Gastroesophageal sphincter (tissue), 4 donors: ENCODE measurements at regions not wholly inside any gene's neighbourhood (a gene's known extent, or its start where the extent isn't known, plus 50 kb on each side); places are given as distances from the start of the nearest gene placed in this dataset.

Source experiments
- ATAC-seq: fragments of 150-250 bp; one replicate; pipeline ENCODE4 v1.9.1; 2016; ENCODE audit warnings: mild to moderate bottlenecking, moderate library complexity
- H3K27ac ChIP-seq, 4 donors: fragments of 200-600 bp; sonication (generic) in 3 of 4; 1 replicate in 3 of 4; 2 replicates in 1 of 4; pipeline ENCODE4 v1.5.1; 2016 to 2019
- H3K27me3 ChIP-seq: fragments of 200-600 bp; sonication (generic); one replicate; pipeline ENCODE4 v1.5.1; 2019
- H3K36me3 ChIP-seq, 2 donors: fragments of 200-600 bp; sonication (generic); one replicate each; pipeline ENCODE4 v1.5.1; 2019; ENCODE audit warnings: control low read depth in 1 of 2
- H3K4me1 ChIP-seq, 3 donors: fragments of 200-600 bp; sonication (generic); 1 replicate in 2 of 3; 2 replicates in 1 of 3; pipeline ENCODE4 v1.5.1; 2016 to 2019; ENCODE audit warnings: control low read depth in 2 of 3
- H3K4me3 ChIP-seq, 2 donors: fragments of 200-600 bp; sonication (generic); one replicate each; pipeline ENCODE4 v1.5.1; 2019; ENCODE audit warnings: mild to moderate bottlenecking in 1 of 2, moderate library complexity in 1 of 2
- H3K9me3 ChIP-seq, 3 donors: fragments of 200-600 bp; sonication (generic); one replicate each; pipeline ENCODE4 v1.5.1; 2017 to 2019; ENCODE audit warnings: control low read depth in 2 of 3
- EP300 ChIP-seq: sonication (generic); formaldehyde crosslinking; IDR thresholded peaks from one replicate; pipeline ENCODE4 v1.6.1; 2017; ENCODE audit warnings: antibody characterized with exemption, mild to moderate bottlenecking
- POLR2A ChIP-seq, 2 donors: fragments of 450-650 bp; IDR thresholded peaks; one replicate each; pipeline ENCODE4 v1.6.1; 2017; ENCODE audit warnings: antibody characterized with exemption in 2 of 2, mild to moderate bottlenecking in 2 of 2, moderate library complexity in 1 of 2
- POLR2AphosphoS5 ChIP-seq: sonication (generic); formaldehyde crosslinking; IDR thresholded peaks from one replicate; pipeline ENCODE4 v1.6.1; 2017; ENCODE audit warnings: antibody characterized with exemption
- WGBS, 2 donors: methylation state at CpG; one replicate each; pipeline ENCODE4 v1.1.5; 2018; ENCODE audit warnings: low coverage in 1 of 2; 5-methylcytosine and 5-hydroxymethylcytosine counted together
- TF ChIP-seq, protein P1 (sequence below), 4 experiments: fragments of 200-600 bp in 2 of 4; fragments of 450-650 bp in 2 of 4; sonication (generic) in 1 of 4; IDR thresholded peaks; one replicate each; pipeline ENCODE4 v1.5.1; 2017 to 2019; ENCODE audit warnings: antibody characterized with exemption in 4 of 4, mild to moderate bottlenecking in 2 of 4, moderate library complexity in 2 of 4

- no peaks in the 10 kb centered on the region for H3K27me3 ChIP-seq
- H3K36me3 ChIP-seq: no peaks in the 10 kb centered on the region
- no peak for TF ChIP-seq POLR2AphosphoS5
- TF ChIP-seq EP300: no peak
- no peaks in the 10 kb centered on the region for H3K9me3 ChIP-seq
- ATAC-seq: no peak
- no peaks in the 10 kb centered on the region for H3K4me1 ChIP-seq
- H3K4me3 ChIP-seq: no peak overlapping the region
- WGBS, 2 donors: 70 to 78% methylated on average over 7 of the region's 7 CpGs
- no peak overlapping the region for H3K27ac ChIP-seq
Measured at GRCh38 chr6:138656364-138657064, 117.1 kb upstream of the CCDC28A start.

GRCh38 chr6:138657065-138657425 is 116.5 kb upstream of the CCDC28A start:
- no peak for ATAC-seq
- H3K4me3 ChIP-seq: no peak overlapping the region
- TF ChIP-seq EP300 (no peak), POLR2A (IDR thresholded peaks at IDR 0.05) (no peak), POLR2AphosphoS5 (no peak)
- TF ChIP-seq, protein P1, sequence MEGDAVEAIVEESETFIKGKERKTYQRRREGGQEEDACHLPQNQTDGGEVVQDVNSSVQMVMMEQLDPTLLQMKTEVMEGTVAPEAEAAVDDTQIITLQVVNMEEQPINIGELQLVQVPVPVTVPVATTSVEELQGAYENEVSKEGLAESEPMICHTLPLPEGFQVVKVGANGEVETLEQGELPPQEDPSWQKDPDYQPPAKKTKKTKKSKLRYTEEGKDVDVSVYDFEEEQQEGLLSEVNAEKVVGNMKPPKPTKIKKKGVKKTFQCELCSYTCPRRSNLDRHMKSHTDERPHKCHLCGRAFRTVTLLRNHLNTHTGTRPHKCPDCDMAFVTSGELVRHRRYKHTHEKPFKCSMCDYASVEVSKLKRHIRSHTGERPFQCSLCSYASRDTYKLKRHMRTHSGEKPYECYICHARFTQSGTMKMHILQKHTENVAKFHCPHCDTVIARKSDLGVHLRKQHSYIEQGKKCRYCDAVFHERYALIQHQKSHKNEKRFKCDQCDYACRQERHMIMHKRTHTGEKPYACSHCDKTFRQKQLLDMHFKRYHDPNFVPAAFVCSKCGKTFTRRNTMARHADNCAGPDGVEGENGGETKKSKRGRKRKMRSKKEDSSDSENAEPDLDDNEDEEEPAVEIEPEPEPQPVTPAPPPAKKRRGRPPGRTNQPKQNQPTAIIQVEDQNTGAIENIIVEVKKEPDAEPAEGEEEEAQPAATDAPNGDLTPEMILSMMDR (IDR thresholded peaks at IDR 0.05): no peak
- H3K27me3 ChIP-seq: no peaks in the 10 kb centered on the region
- H3K27ac ChIP-seq: no peak overlapping the region
- H3K9me3 ChIP-seq: no peaks in the 10 kb centered on the region
- H3K36me3 ChIP-seq: no peaks in the 10 kb centered on the region
- 47 to 100% methylated on average over 1 to 2 of the region's 2 CpGs for WGBS, 2 donors
- H3K4me1 ChIP-seq: no peaks in the 10 kb centered on the region

- Histone ChIP-seq H3K27ac (no peak overlapping the region), H3K9me3 (no peaks in the 10 kb centered on the region), H3K36me3 (no peaks in the 10 kb centered on the region), H3K27me3 (no peaks in the 10 kb centered on the region), H3K4me1 (no peaks in the 10 kb centered on the region), H3K4me3 (no peak overlapping the region)
- 58 to 90% methylated on average over 2 of the region's 2 CpGs for WGBS, 2 donors
- no peak for ATAC-seq
- no peak for TF ChIP-seq POLR2AphosphoS5
- TF ChIP-seq, protein P1 (IDR thresholded peaks at IDR 0.05): no peak
- no peak for TF ChIP-seq POLR2A (IDR thresholded peaks at IDR 0.05)
- no peak for TF ChIP-seq EP300
Measured at GRCh38 chr6:138659998-138660397, 113.6 kb upstream of the CCDC28A start.

DNA sequence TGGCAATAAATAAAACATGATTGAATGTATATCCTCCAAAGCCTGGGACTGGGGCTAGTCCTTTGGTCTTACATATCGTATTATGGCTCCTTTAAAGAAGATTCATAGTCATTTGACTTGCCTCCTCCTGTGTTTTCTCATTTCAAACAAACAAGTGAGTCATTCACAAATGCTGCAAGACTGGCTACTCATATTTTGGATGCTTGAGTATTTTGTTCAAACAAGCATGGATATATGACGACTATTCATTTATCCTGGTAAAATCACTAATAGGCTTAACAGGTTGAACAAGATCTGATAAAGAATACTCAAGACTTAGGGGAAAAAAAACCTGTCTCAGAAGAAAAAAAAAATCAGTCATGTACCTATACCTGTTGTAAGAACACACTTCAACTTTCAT is 111.1 kb upstream of the CCDC28A start:
- no peaks in the 10 kb centered on the region for H3K36me3 ChIP-seq
- WGBS, 2 donors: 82 to 91% methylated on average over 2 of the region's 2 CpGs
- no peak overlapping the region for H3K4me3 ChIP-seq
- no peak for ATAC-seq
- TF ChIP-seq POLR2A (IDR thresholded peaks at IDR 0.05) (no peak), POLR2AphosphoS5 (no peak)
- H3K27ac ChIP-seq: no peak overlapping the region
- H3K4me1 ChIP-seq: no peaks in the 10 kb centered on the region
- H3K9me3 ChIP-seq: no peaks in the 10 kb centered on the region
- H3K27me3 ChIP-seq: no peaks in the 10 kb centered on the region

- Histone ChIP-seq H3K27ac (no peak overlapping the region), H3K4me1 (no peaks in the 10 kb centered on the region), H3K4me3 (no peak overlapping the region), H3K27me3 (no peaks in the 10 kb centered on the region), H3K36me3 (no peaks in the 10 kb centered on the region), H3K9me3 (no peaks in the 10 kb centered on the region)
- 90 to 91% methylated on average over 2 of the region's 2 CpGs for WGBS, 2 donors
- no peak for ATAC-seq
- no peak for TF ChIP-seq EP300
- no peak for TF ChIP-seq POLR2A (IDR thresholded peaks at IDR 0.05)
- TF ChIP-seq POLR2AphosphoS5: no peak
- TF ChIP-seq, protein P1 (IDR thresholded peaks at IDR 0.05): no peak
Measured at GRCh38 chr6:138663892-138664291, 109.7 kb upstream of the CCDC28A start.

DNA sequence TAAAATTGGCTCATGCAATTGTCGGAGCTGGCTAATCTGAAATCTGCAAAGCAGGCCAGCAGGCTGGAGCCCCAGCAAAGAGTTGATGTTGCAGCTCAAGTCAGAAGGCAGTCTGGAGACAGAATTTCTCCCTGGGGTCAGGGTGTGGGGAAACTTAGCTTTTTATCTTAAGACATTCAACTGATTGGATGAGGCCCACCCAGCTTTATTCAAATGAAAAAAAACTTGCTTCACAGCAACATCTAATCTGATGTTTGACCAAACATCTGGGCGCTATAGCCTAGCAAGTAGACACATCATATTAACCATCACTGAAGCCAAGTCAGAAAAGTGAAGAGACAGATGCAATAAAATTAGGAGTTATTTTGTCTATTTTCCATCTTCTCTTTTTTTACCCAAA is 108.8 kb upstream of the CCDC28A start:
- no peak for ATAC-seq
- WGBS, 2 donors: 73 to 95% methylated on average over 2 of the region's 2 CpGs
- TF ChIP-seq POLR2A (IDR thresholded peaks at IDR 0.05): no peak
- no peak for TF ChIP-seq POLR2AphosphoS5
- TF ChIP-seq, protein P1 (IDR thresholded peaks at IDR 0.05): no peak
- no peak for TF ChIP-seq EP300

More for the DNA sequence above, 108.8 kb upstream of the CCDC28A start:
- no peak overlapping the region for H3K27ac ChIP-seq
- no peaks in the 10 kb centered on the region for H3K36me3 ChIP-seq
- no peaks in the 10 kb centered on the region for H3K27me3 ChIP-seq
- H3K4me3 ChIP-seq: no peak overlapping the region
- H3K4me1 ChIP-seq: no peaks in the 10 kb centered on the region
- no peaks in the 10 kb centered on the region for H3K9me3 ChIP-seq
